AG04450 (cell line): ENCODE measurements at regions not wholly inside any gene's neighbourhood (a gene's known extent, or its start where the extent isn't known, plus 50 kb on each side); places are given as distances from the start of the nearest gene placed in this dataset.

Experiments
- CTCF ChIA-PET: fragments of 300-600, 350-600 bp; formaldehyde crosslinking; extraction: SDS; loops from one replicate; lab custom pipeline; 2022; ENCODE audit warnings: antibody characterized with exemption, inconsistent platforms; lab: Charles Lee
- POLR2A ChIA-PET: fragments of 350-600 bp; formaldehyde crosslinking; extraction: SDS; loops from one replicate; lab custom pipeline; 2021; ENCODE audit warnings: antibody characterized with exemption, inconsistent platforms; lab: Yijun Ruan, JAX
- DNase-seq: peaks from one replicate; pipeline ENCODE4 v3.0.0-alpha.2; 2011; ENCODE audit warnings: low read depth, low spot score
- H3K27ac ChIP-seq: one replicate; pipeline ENCODE4 v1.5.1; 2012; ENCODE audit warnings: low read depth, low read length, control low read depth
- H3K27me3 ChIP-seq: one replicate; pipeline ENCODE4 v1.6.0; 2012; ENCODE audit warnings: low read length; ENCODE audit not compliant: control insufficient read depth, insufficient read depth
- H3K4me3 ChIP-seq: 2 replicates; pipeline ENCODE4 v1.5.1; 2011; ENCODE audit warnings: mild to moderate bottlenecking, low read depth, low read length, control low read depth
- H3K9me3 ChIP-seq: 2 replicates; pipeline ENCODE4 v1.5.1; 2012; ENCODE audit warnings: low read length; ENCODE audit not compliant: control insufficient read depth, insufficient read depth
- CTCF ChIP-seq: IDR thresholded peaks from 2 replicates; pipeline ENCODE4 v1.5.1; 2011; ENCODE audit warnings: low read depth, low read length, control low read depth, inconsistent platforms

GRCh38 chr2:30034052-30034775 lies 112.6 kb upstream of the YPEL5 start:
- CTCF ChIA-PET = interaction anchor here (1.2 kb wide), 1 partner anchor 8 kb away, joined by 3 read pairs; no protein-coding TSS in a partner anchor
- no peak for DNase-seq
- Histone ChIP-seq H3K4me3 (no peak overlapping the region), H3K9me3 (no peaks in the 10 kb centered on the region), H3K27me3 (peaks cover 10% of the 10 kb centered on the region), H3K27ac (no peak overlapping the region)
- POLR2A ChIA-PET = no interaction called here
- TF ChIP-seq CTCF = no peak

GRCh38 chr2:30037016-30037415 lies 109.8 kb upstream of the YPEL5 start:
- CTCF ChIA-PET = interaction anchor here (0.6 kb wide), 1 partner anchor 10 kb away, joined by 3 read pairs; no protein-coding TSS in a partner anchor

GRCh38 chr2:30038419-30038818 lies 108.4 kb upstream of the YPEL5 start:
- TF ChIP-seq CTCF = no peak
- Histone ChIP-seq H3K9me3 (no peaks in the 10 kb centered on the region), H3K4me3 (no peak overlapping the region), H3K27me3 (peaks cover 9% of the 10 kb centered on the region), H3K27ac (no peak overlapping the region)
- CTCF ChIA-PET = no interaction called here
- POLR2A ChIA-PET = no interaction called here
- DNase-seq = no peak

More at GRCh38 chr2:30037016-30037415, 109.8 kb upstream of the YPEL5 start:
- H3K4me3 ChIP-seq = no peak overlapping the region
- POLR2A ChIA-PET = no interaction called here
- TF ChIP-seq CTCF = no peak
- no peak overlapping the region for H3K27ac ChIP-seq
- no peak for DNase-seq
- peaks cover 9% of the 10 kb centered on the region for H3K27me3 ChIP-seq
- no peaks in the 10 kb centered on the region for H3K9me3 ChIP-seq

GRCh38 chr2:30039101-30039500 lies 107.7 kb upstream of the YPEL5 start:
- CTCF ChIA-PET = no interaction called here
- DNase-seq = no peak

More at GRCh38 chr2:30039101-30039500, 107.7 kb upstream of the YPEL5 start:
- Histone ChIP-seq H3K9me3 (no peaks in the 10 kb centered on the region), H3K27ac (no peak overlapping the region), H3K27me3 (peaks cover 9% of the 10 kb centered on the region), H3K4me3 (no peak overlapping the region)
- POLR2A ChIA-PET = no interaction called here
- no peak for TF ChIP-seq CTCF
